HepG2 (cell line): ENCODE measurements at regions not wholly inside any gene's neighbourhood (a gene's known extent, or its start where the extent isn't known, plus 50 kb on each side); places are given as distances from the start of the nearest gene placed in this dataset.

Source experiments
- ARHGAP35 ChIP-seq: sonication (generic); formaldehyde crosslinking; IDR thresholded peaks from 2 replicates; pipeline ENCODE4 v1.9.0; 2022; ENCODE audit warnings: mild to moderate bottlenecking, inconsistent platforms, moderate library complexity, missing genetic modification reagents, borderline replicate concordance
- EP300 ChIP-seq, 3 experiments: sonication (generic) in 1 of 3; formaldehyde crosslinking in 1 of 3; IDR thresholded peaks; 2 replicates each; pipeline versions ENCODE4 v1.5.1 to v1.6.1; 2011 to 2020; ENCODE audit warnings: low read depth in 2 of 3, low read length in 2 of 3, borderline replicate concordance in 1 of 3, improper control_type of control experiment in 1 of 3, mild to moderate bottlenecking in 1 of 3, missing genetic modification reagents in 1 of 3, moderate library complexity in 1 of 3
- FOSL1 ChIP-seq: sonication (generic); formaldehyde crosslinking; IDR thresholded peaks from 2 replicates; pipeline ENCODE4 v1.9.0; 2021; ENCODE audit warnings: missing genetic modification reagents, borderline replicate concordance
- HMGXB4 ChIP-seq, 2 experiments: sonication (generic) in 1 of 2; formaldehyde crosslinking in 1 of 2; IDR thresholded peaks; 2 replicates each; pipeline versions ENCODE4 v1.4.0 to v1.6.1; 2018 to 2020; ENCODE audit warnings: missing genetic modification reagents in 2 of 2, borderline replicate concordance in 1 of 2, low read depth in 1 of 2, mild to moderate bottlenecking in 1 of 2, missing biosample characterization in 1 of 2
- NFE2L2 ChIP-seq: fragments of 150-350 bp; IDR thresholded peaks from 2 replicates; pipeline ENCODE4 v1.6.1; 2014; ENCODE audit warnings: low read length
- POLR2A ChIP-seq, 2 experiments: IDR thresholded peaks; 2 replicates each; pipeline ENCODE4 v1.6.1; 2011; ENCODE audit warnings: low read depth in 2 of 2, low read length in 2 of 2, mild to moderate bottlenecking in 1 of 2, moderate library complexity in 1 of 2; ENCODE audit not compliant: insufficient read depth in 1 of 2
- ZNF605 ChIP-seq: sonication (generic); formaldehyde crosslinking; IDR thresholded peaks from 2 replicates; pipeline ENCODE4 v1.8.0; 2022; ENCODE audit warnings: mild to moderate bottlenecking, missing genetic modification reagents

GRCh38 chr7:54846273-54846672, 87.3 kb upstream of the SEC61G start:
- TF ChIP-seq NFE2L2 (no peak), FOSL1 (CRISPR knock-in tag) (no peak), POLR2A (IDR thresholded peaks at IDR 0.05; ENCODE audit: insufficient read depth in 1 of 2, low read depth in 2 of 2, low read length in 2 of 2) (no peak), EP300 (IDR thresholded peaks at IDR 0.05; ENCODE audit: low read depth in 2 of 2, low read length in 2 of 2) (no peak), EP300 (CRISPR knock-in tag; IDR thresholded peaks at IDR 0.05; ENCODE audit: borderline replicate concordance) (no peak), HMGXB4 (CRISPR knock-in tag; IDR thresholded peaks at IDR 0.05; ENCODE audit: borderline replicate concordance in 1 of 2, low read depth in 1 of 2) (no peak), ZNF605 (CRISPR knock-in tag) (no peak), ARHGAP35 (no peak)
